ENCODE measurements at regions not wholly inside any gene's neighbourhood (a gene's known extent, or its start where the extent isn't known, plus 50 kb on each side); places are given as distances from the start of the nearest gene placed in this dataset.

DNA sequence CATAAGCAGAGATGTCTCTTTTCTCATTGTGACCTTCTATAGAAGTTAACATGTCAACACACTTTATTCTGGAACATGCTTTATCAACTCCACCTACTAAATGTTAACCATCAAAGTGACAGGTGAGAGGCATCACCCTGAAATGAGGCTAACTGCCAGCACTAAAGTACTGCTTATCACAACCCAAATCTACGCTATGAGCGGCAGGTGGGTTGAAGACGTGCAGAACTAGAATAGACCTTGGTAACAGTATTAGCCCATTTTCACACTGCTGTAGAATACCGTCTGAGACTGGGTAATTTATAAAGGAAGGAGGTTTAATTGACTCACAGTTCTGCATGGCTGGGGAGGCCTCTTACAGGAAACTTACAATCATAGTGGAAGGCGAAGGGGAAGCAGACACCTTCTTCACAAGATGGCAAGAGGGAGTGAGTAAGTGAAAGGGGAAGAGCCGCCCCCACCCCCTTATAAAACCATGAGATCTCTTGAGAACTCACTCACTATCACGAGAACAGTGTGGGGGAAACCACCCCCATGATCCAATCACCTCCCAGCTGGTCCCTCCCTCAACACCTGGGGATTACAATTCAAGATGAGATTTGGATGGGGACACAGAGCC, 359.0 kb downstream of the SEC23A start:
- TF ChIP-seq, protein P1, sequence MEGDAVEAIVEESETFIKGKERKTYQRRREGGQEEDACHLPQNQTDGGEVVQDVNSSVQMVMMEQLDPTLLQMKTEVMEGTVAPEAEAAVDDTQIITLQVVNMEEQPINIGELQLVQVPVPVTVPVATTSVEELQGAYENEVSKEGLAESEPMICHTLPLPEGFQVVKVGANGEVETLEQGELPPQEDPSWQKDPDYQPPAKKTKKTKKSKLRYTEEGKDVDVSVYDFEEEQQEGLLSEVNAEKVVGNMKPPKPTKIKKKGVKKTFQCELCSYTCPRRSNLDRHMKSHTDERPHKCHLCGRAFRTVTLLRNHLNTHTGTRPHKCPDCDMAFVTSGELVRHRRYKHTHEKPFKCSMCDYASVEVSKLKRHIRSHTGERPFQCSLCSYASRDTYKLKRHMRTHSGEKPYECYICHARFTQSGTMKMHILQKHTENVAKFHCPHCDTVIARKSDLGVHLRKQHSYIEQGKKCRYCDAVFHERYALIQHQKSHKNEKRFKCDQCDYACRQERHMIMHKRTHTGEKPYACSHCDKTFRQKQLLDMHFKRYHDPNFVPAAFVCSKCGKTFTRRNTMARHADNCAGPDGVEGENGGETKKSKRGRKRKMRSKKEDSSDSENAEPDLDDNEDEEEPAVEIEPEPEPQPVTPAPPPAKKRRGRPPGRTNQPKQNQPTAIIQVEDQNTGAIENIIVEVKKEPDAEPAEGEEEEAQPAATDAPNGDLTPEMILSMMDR (conservative IDR thresholded peaks at IDR 0.05; ENCODE audit: low read length) = no peak
- no peak for TF ChIP-seq EZH2phosphoT487 (IDR thresholded peaks at IDR 0.05; ENCODE audit: borderline replicate concordance, low read depth, low read length)

All from OCI-LY7 (cell line).